ENCODE measurements at regions not wholly inside any gene's neighbourhood (a gene's known extent, or its start where the extent isn't known, plus 50 kb on each side); places are given as distances from the start of the nearest gene placed in this dataset.

DNA sequence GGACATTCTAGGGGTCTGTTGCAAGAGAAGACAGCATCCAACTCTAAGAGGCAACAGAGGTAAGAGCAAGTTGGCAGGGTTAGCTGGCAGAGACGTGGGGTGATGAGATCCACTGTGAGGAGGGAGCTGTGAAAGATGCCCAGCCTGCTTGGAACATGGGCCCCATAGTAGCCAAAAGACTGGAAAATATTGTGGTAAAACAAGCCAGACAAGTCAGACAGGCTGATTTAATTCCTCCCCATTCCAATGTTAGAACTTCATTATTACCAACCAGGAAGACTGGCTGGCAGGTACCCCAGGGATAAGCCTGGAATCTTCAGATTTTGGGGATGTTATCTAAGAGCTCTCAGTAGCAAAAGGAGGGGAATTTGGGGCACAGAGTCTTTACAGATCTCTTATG, 181.3 kb downstream of the SEC61B start:
- no peak for DNase-seq

DNA sequence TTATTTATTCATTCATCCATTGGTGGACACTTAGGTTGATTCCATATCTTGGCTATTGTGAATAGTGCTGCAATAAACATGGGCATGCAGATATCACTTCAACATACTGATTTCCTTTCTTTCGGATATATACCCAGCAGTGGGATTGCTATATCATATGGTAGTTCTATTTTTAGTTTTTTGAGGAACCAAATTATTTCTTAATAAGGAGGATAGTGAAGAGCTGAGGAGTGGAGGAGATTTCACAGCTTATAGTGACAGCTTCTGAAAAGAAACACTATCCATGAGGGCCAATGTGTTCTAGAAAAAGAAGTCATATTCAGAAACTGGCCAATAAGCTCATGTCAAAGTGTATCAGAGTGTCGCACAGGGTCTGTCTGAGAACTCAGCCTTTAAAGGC, 183.3 kb downstream of the SEC61B start:
- DNase-seq, result no peak

DNA sequence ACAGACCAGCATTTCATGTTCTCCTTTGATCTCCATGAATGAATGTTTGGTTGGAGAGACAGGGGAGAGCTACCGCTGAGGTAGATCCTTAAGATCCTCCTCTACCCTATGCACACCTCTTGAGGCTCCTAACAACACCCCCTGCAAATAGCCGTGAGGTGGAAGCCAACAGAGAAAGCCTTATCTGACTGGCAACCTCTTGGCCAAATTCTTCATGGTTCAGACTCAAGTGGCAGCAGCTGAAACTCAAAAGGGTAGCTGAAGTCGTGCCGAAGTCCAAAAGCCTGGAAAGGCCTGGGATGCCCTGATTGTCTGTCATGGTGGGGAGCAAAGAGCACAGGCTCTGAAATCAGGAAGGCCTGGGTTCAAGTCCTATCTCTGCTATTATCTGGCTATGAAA, 184.9 kb downstream of the SEC61B start:
- no peak for DNase-seq

DNA sequence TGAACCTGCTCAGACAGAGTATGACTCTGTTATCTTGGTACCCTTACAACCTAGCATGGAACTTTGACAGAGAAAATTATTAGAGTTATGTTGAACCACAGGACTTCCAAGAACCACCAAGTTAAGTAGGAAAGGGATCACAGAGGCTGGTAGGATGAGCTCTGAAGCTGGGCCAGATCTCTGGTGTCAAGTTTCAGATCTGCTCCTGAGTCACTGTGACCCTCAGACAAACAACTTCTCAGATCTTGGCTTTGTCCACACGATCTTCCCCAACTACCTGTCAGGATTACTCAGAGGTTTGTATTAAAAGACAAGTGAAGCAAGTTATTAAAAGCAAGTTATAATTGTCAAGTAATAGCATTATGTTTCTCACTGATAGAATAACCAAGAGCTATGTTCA, 189.0 kb downstream of the SEC61B start:
- DNase-seq, result peak; percentile 57

DNA sequence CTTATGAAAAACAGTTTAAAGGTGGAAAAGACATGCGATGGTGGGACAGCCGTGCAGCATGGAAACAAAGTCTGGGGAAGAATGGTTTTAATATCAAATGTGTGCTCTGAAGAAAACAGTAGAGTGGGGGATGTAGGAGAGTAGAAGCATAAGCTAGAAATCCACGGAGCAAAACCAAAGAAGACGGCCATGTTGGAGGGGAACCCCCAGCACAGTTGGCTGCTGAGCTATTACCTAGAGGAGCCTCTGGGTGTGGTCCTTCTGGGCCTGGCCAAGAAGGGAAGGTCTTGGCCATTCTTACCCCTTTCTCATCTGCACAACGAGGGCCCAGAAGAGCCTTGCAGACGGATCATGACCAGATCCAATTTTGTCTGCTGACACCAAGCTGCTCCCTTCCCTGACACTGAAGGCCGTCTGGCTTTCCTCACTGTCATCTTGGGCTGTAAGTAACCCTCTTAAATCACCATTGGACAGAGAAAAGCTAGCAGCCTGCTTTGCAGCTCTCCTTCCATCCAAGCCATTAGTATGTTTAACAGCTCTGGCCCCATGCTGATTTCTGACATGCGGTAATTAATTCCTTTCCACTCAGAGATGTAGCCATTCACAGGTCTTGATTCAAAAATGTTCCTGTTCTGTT, 189.5 kb downstream of the SEC61B start:
- no peak for DNase-seq

DNA sequence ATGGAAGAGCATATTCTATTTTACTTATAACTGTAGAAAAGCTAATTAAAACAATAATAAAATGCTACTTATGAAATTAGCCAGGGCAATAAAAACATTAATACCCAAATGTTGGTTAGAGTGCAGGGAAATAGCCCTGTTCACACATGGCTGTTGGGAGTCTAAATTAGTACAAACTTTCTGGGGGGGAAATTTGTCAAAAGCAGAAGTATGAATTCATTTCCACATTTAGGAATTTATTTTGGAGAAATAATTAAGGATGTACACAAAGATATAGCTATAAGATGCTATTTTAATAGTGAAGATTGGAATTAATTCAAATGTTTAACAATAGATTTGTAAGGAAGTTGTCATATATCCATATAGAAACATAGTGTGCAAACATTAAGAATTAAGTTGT, 190.5 kb downstream of the SEC61B start:
- no peak for DNase-seq

DNA sequence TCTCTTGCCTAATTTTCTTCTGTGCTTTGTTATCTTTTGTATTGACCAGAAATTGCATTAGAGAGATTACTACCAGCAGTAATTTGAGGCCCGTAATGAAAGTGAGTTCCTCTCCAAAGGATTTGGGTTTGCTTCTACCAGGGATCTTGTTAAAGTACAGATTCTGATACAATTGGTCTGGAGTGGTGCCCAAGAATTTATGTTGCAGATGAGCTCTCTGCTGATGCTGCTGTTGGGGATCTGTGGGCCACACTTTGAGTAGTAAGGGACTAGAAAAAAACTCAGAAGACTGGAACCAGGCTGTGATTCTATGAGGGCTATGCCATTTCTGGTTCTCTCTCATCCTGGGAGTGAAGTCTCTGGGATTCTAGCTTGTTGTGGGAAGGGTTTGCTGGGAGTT, 192.2 kb downstream of the SEC61B start:
- no peak for DNase-seq

DNA sequence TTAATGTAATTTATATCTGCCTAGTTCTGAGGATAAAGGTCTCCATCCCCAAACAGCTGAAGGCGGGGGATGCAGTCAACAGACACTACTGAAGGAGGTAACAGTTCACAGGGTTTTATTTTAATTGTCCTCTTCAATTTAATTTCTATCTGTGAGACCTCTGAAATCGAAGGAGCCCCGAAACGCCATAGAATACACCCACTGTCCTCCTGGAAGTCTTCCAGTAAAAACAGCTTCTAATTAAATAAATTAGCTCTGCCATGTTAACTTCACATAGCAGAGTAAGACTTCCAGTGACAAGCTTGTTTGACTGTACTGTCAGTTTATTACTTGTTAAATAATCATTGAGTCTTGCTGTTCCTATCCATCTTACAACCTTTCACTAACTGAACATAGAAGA, 193.5 kb downstream of the SEC61B start:
- DNase-seq, result no peak

DNA sequence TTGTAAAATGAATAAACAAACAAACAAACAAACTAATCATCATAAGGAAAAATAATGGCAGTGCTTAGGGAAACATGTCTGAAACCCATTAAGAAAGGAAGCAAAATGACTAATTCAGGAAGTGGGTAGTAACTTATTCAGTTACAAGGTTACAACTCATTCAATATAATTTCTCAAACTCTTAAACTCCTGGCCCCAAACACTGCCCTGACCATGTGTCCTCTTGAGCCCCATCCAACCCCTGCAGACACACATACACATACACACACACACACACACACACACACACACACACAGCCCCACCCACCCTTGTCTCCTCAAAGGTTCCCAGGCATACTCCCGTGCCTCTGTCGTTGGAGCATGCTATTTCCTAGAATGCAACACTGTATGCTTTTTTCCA, 193.9 kb downstream of the SEC61B start:
- DNase-seq, result peak; percentile 72

DNA sequence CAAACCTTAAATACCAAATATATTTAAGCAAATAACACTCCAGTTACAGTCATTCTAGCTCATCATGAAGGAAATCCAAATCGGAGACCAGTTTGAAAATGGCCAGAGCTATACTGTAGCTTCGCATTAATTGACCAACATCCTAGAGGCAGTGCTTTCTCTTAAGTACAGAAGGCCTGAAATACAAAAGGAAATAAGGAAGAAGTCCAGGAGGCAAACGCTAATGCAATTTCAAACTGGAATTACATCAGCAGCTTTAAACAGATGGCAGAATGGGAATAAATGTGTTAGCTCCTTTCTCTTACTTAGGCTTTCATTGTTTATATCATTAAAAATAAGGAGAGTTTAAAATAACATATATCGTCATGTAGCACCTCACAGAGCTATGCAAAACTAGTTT, 197.0 kb downstream of the SEC61B start:
- DNase-seq, result peak; percentile 18

DNA sequence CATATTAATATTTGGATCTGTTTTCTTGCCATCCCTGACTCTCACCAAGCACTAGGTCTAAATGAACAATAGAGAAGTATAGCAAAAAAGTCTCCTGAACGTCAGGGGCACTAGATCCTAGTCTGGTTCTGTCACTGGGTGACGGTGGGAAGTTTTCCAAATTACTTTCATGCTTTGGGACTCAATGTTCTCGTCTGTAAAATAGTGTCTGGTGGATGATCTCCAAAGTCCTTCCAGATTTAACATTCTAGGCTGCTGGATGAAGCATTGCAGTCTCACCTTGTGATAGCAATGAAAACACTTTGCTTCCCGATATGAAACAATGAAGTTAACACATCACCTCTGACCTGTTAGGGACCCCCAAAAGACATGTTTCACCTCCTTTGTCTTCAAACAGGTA, 199.3 kb downstream of the SEC61B start:
- no peak for DNase-seq

DNA sequence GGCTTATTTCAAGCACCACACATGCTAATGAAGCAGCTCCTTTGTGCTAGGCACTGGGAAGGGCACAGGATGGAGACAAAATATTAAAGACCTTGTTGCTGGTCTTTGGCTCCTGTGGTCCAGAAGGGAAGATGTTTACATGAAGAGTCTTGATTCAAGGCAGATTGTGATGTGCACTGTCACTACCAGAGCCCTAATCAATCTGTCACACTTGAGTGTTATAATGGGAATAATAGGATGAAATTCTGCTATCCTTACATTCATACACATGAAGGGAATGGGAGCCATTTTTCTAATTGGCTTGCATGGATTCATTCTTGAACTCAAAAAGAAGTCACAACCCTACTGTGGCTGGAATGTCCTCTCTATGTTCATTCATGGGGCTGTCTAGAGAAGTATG, 203.0 kb downstream of the SEC61B start:
- DNase-seq, result no peak

DNA sequence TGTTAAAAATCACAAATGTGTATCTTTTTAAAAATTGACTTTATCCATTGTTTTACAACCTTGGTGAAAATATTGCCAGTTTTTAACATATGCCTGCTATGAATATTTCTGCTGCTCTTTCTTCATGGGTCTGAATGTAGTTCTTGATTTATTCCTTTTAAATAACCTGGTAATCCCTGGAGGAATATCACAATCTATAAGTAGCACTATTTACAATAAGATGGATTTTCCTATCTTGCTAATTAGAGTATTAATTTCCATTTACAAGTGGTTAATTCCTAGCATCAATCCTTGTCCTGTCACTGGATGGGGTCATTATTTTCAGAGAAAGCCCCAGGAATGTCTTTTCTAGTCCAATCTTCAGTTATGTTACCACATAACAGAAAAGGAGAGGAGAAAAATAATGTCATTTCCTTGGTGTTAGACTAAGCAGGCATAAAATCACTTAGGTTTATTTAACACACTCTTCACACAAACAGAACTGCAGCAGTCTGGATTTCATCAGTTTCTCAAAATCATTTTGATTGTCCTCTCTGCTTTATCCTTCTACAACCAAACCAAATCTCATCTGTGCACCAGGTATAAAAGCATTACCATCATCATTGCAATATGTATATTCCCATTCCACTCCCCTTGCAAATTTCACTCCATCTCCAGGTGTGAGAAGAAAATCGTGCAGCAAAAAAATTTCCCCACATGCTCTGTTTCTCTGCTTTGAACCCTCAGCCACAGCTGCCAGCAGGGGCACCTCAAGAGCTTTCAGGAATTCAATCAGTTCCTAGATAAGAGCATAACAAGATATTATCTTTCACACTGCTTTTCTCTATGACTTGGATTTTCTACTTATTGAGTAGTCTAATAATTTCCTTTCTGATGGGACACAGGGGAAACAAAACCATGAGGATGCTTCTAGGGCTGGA, 204.1 kb downstream of the SEC61B start:
- no peak for DNase-seq

DNA sequence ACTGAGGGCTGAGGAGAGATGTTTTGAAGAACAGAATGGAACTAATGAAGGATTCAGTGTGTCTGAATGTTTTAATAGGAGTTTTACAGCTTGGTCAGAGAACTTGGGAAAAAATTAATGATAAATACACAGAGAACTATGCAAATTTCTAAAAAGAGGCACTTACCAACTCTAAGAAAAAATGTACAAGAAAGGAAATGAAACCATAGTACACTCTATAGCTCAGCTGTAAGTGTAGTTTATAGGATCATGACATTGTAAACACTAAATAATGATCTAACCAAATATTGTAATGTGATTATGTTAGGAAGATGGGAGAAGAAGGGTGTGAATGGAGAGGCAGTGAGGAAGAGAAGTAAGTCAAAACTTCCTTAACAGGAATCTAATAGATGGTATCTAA, 205.2 kb downstream of the SEC61B start:
- DNase-seq, result no peak

DNA sequence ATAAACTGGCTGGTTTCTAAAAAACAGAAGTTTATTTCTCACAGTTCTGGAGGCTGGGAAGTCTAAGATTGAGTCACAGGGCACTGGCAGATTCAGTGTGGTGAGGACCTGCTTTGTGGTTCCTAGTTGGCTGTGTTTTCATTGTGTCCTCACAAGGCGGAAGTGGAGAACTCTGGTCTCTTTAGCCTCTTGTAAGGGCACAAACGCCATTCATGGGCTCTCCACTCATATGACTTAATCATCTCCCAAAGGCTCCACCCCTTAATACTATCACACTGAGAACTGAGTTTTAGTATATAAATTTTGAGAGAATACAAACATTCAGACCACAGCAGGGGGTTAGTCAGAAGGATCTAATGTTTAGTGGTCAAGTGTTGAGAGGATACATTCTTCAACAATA, 208.2 kb downstream of the SEC61B start:
- peak; percentile 94 for DNase-seq

DNA sequence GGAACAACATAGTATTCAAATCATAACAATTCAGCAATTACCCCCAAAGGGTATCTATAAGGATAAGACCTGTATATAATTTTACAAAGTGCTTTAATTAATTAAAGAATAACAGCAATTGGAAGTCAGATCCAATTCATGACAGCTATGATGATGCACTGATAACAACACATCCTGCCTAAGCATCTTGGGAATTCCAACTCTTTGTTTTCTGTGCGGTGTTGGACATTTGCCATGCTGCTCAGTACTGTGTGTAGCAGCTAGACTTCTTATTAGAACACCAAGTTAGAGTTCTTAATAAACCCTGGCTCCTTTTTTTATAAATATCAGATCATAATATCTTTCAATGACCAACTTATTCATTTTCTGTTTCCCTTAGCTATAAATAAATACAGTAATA, 209.0 kb downstream of the SEC61B start:
- DNase-seq, result peak; percentile 41

DNA sequence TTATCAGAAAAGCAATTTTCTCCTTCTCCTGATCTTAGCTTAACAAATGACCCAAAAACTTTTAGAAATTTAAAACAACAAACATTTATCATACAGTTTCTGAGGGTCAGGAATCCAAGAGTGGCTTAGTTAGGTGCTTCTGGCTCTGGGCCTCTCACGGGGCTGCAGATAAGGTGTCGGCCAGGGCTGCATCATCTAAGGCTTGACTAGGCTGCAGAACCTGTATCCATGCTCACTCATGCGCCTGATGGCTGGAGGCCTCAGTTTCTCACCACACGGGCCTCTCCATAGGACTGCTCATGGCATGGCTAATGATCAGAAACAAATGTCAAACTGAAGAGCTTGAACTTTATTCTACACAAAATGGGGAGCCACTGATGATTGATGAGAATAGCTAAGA, 210.0 kb downstream of the SEC61B start:
- DNase-seq, result no peak

DNA sequence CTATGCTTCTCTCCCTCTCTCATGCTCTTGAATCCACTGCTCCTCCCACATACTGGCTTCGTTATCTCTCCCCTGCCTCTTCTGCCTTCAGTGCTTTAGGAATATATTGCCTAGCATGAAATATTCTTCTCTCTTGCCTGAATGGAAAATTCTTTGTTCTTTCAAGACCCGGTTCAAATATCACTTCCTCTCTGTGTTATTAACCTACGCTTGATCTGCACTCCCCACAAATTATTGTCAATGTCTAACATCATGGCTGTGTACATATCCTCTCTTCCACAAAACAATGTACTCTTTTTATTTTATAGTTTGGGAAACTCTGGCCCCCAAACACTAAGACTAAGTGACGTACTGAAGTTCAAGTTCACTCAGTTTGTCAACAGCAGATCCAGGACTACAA, 211.0 kb downstream of the SEC61B start:
- DNase-seq, result no peak

DNA sequence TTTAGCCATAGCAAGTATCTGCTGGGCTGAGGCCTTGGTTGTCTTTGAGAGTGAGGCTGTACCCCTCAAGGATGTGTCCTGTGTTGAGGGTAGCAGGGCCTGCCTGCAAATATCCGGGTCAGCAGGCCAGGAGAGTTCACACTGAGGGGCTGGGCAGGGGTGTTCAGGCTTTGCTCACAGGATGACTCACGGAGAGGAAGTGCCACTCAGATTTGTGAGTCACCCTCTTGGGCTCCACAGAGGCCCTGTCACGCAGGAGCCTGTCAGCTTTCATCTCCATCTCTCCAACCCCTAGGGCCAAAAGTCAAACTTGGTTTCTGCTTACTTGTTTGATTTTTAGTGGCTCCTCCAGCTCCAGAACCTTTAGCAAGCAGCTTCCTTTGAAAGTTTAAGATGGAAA, 211.5 kb downstream of the SEC61B start:
- DNase-seq, result peak; percentile 92

DNA sequence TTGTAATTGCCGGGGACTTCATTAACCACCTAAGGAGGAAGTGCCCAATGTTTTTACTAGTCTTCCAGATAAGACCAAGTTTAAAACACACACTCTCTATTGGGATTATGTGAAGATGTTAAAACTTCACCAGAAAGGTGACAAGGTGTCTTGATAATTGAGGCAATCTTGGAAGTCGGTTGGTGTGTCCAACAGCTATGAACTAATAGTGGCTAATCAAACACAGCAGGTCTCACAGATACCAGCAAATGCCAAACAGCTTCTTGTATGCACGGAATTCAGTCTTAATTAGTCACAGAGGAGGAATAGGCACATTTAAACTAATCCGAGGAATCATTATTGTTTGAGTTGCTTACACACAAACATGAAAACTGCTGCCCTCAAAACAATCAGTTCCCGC, 214.5 kb downstream of the SEC61B start:
- DNase-seq, result no peak

DNA sequence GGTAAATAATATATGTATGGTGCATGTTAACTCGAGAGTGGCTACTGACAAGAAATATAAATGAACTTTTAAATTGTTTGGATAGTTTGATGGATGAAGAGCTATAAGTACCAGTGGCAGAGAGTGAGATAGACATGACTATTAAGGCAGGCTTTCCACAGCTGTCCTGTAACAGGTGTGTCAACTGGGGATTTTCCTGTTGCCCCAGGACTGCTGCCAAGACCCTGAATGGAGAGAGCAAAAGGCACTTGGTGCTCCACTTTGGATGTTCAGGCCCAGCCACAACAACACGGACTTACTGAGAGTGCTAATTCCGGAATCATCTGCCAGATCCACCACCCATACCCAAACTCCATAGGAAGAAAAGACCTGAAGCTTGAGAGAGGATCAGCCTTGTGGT, 215.1 kb downstream of the SEC61B start:
- DNase-seq, result no peak

DNA sequence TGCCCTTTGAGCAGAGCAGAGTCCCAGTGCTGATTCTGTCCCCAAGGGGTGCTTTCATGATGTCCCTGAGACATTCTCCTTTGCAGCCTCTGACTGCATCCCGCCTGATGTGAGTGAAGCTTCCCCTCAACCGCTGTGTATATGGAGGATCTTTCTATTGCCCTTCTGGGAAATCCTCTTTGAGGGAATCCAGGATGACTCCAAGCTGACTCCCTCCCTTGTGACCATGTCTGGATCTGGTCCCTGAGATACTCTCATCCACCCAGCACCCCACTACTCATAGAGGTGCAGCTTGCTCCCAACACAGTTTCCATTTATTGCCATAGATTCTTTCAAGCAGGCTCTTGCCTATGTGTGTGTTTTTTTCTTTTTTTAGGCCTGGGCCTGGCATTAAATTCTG, 216.5 kb downstream of the SEC61B start:
- DNase-seq, result peak; percentile 39

DNA sequence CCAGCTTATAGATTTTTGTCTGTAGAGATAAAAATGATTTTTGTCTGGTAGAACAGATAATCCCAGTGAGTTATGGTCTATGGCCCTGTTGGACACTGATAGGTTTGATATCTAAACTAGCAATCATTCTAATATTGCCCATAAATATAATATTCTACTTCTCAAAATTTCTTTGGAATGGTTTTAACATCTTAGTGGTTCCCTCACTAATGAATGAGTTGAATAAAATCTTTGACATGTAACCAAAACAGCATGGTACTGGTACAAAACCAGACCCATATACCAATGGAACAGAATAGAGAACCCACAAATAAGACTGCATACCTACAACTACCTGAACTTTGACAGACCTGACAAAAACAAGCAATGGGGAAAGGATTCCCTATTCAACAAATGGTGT, 219.7 kb downstream of the SEC61B start:
- DNase-seq, result no peak

DNA sequence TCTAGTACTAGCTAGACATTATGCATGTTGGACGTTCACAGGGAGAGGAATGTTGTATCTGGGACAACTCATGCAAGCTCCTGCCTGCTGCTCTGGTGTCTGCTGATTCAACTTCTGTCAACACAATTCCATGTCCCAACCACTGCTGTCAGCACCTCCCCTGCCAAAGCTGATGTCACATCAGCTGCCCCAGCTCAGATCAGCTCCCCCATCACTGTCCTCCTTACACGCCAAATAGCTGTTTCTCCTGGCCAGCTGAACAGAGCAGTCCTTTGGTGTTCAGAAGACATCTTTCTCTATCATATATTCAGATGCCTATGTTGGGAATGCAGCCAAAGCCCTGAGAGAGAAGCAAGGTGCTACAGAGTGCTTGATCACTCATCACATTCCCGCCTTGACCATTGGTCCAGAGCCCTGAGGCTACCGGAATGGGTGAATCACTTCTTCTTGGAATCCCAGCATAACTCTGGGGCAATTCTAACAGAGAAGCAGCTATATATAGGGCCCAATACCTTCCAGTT, 223.3 kb downstream of the SEC61B start:
- peak; percentile 82 for DNase-seq
